ENCODE measurements at regions not wholly inside any gene's neighbourhood (a gene's known extent, or its start where the extent isn't known, plus 50 kb on each side); places are given as distances from the start of the nearest gene placed in this dataset.

- no peak overlapping the region for H3K4me2 ChIP-seq (replicated peaks; ENCODE audit: low read depth, low read length, poor library complexity, severe bottlenecking)
- H3K4me3 Mint-ChIP-seq, result no peak overlapping the region
- WGBS (ENCODE audit: insufficient coverage), result 100% methylated on average over 1 of the region's 2 CpGs
- no peaks in the 10 kb centered on the region for H3K4me1 ChIP-seq (ENCODE audit: control insufficient read depth in 2 of 2, insufficient read depth in 2 of 2, low read length in 2 of 2)
- intact Hi-C loops (cut with micrococcal nuclease), result no loop called here
- no peaks in the 10 kb centered on the region for H3K27me3 ChIP-seq (replicated peaks in 1 of 4; ENCODE audit: control extremely low read depth in 1 of 4, control insufficient read depth in 3 of 4, insufficient read depth in 4 of 4, low read length in 3 of 4)
- no peaks in the 10 kb centered on the region for H3K9me3 Mint-ChIP-seq (ENCODE audit: insufficient read depth)
- H3K4me1 Mint-ChIP-seq, result no peaks in the 10 kb centered on the region
- H3K27ac Mint-ChIP-seq, result no peak overlapping the region
- H4K20me1 ChIP-seq (ENCODE audit: control insufficient read depth, insufficient read depth, low read length, poor library complexity, severe bottlenecking), result no peaks in the 10 kb centered on the region
- no peaks in the 10 kb centered on the region for H3K36me3 ChIP-seq (replicated peaks in 1 of 2; ENCODE audit: control extremely low read depth in 1 of 2, control insufficient read depth in 1 of 2, extremely low read depth in 1 of 2, insufficient read depth in 2 of 2, low read length in 1 of 2)
- H3K9me3 ChIP-seq (ENCODE audit: control extremely low read depth in 1 of 3, control insufficient read depth in 2 of 3, insufficient read depth in 1 of 3, low read length in 2 of 3), result no peaks in the 10 kb centered on the region
- no peak for DNase-seq
- no peak overlapping the region for H3K27ac ChIP-seq (ENCODE audit: low read length in 2 of 2)
- no peaks in the 10 kb centered on the region for H3K79me2 ChIP-seq (ENCODE audit: control insufficient read depth, insufficient read depth, low read length)
- no peak overlapping the region for H2AFZ ChIP-seq (ENCODE audit: insufficient read depth, low read depth, low read length, poor library complexity, severe bottlenecking)
- H3K4me3 ChIP-seq (ENCODE audit: control extremely low read depth in 1 of 5, extremely low read depth in 1 of 5, insufficient read depth in 1 of 5, low read depth in 2 of 5, low read length in 4 of 5), result no peak overlapping the region
- TF ChIP-seq, protein P1, sequence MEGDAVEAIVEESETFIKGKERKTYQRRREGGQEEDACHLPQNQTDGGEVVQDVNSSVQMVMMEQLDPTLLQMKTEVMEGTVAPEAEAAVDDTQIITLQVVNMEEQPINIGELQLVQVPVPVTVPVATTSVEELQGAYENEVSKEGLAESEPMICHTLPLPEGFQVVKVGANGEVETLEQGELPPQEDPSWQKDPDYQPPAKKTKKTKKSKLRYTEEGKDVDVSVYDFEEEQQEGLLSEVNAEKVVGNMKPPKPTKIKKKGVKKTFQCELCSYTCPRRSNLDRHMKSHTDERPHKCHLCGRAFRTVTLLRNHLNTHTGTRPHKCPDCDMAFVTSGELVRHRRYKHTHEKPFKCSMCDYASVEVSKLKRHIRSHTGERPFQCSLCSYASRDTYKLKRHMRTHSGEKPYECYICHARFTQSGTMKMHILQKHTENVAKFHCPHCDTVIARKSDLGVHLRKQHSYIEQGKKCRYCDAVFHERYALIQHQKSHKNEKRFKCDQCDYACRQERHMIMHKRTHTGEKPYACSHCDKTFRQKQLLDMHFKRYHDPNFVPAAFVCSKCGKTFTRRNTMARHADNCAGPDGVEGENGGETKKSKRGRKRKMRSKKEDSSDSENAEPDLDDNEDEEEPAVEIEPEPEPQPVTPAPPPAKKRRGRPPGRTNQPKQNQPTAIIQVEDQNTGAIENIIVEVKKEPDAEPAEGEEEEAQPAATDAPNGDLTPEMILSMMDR (IDR thresholded peaks at IDR 0.05), result no peak
- TF ChIP-seq EZH2 (IDR thresholded peaks at IDR 0.05; ENCODE audit: borderline replicate concordance, insufficient read depth, low read depth, low read length, poor library complexity, severe bottlenecking), result no peak
- H3K9ac ChIP-seq (ENCODE audit: low read length), result no peak overlapping the region
- no peak for ATAC-seq (ENCODE audit: low read depth)
- CTCF ChIA-PET, result interaction anchor here (0.7 to 1.4 kb wide), 3 partner anchors 11 to 331 kb away, joined by 3 to 4 read pairs (median 3); no protein-coding TSS in a partner anchor
- peaks cover 4% of the 10 kb centered on the region for H3K27me3 Mint-ChIP-seq
- POLR2A ChIA-PET, result no interaction called here
Measured at GRCh38 chr6:46079061-46079460, 50.7 kb upstream of the ENPP4 start.
